ACC112 (cell line): ENCODE measurements at regions not wholly inside any gene's neighbourhood (a gene's known extent, or its start where the extent isn't known, plus 50 kb on each side); places are given as distances from the start of the nearest gene placed in this dataset.
"Not testable (repeated sequence)": the region's sequence is repeated elsewhere in the genome, so short reads cannot be mapped to it uniquely, and the experiment has no call there.

Experiments
- H2AFZ ChIP-seq: fragments of 200-600 bp; sonication (generic); one replicate; pipeline ENCODE4 v1.6.0; 2017; ENCODE audit warnings: antibody characterized with exemption, low read length; ENCODE audit not compliant: unreplicated experiment
- H3K27ac ChIP-seq: fragments of 200-600 bp; sonication (generic); 2 replicates; pipeline ENCODE4 v1.5.1; 2014; ENCODE audit warnings: low read depth, mild to moderate bottlenecking, antibody characterized with exemption, low read length, moderate library complexity
- H3K27me3 ChIP-seq: fragments of 200-600 bp; sonication (generic); 2 replicates; pipeline ENCODE4 v1.6.1; 2014; ENCODE audit warnings: mild to moderate bottlenecking, antibody characterized with exemption, low read length, moderate library complexity, mixed read lengths; ENCODE audit not compliant: insufficient read depth
- H3K36me3 ChIP-seq: fragments of 200-600 bp; sonication (generic); 2 replicates; pipeline ENCODE4 v1.6.1; 2016; ENCODE audit warnings: mild to moderate bottlenecking, antibody characterized with exemption, low read length, moderate library complexity, mixed read lengths; ENCODE audit not compliant: insufficient read depth
- H3K4me1 ChIP-seq: fragments of 200-600 bp; sonication (generic); one replicate; pipeline ENCODE4 v1.6.1; 2016; ENCODE audit warnings: low read length, mixed read lengths; ENCODE audit not compliant: insufficient read depth, unreplicated experiment, control insufficient read depth
- H3K4me3 ChIP-seq: fragments of 200-600 bp; sonication (generic); 2 replicates; pipeline ENCODE4 v1.5.1; 2014; ENCODE audit warnings: mild to moderate bottlenecking, low read depth, low read length
- H3K79me2 ChIP-seq: fragments of 200-600 bp; sonication (generic); one replicate; pipeline ENCODE4 v1.6.0; 2016; ENCODE audit warnings: low read length; ENCODE audit not compliant: control insufficient read depth, unreplicated experiment, insufficient read depth

DNA sequence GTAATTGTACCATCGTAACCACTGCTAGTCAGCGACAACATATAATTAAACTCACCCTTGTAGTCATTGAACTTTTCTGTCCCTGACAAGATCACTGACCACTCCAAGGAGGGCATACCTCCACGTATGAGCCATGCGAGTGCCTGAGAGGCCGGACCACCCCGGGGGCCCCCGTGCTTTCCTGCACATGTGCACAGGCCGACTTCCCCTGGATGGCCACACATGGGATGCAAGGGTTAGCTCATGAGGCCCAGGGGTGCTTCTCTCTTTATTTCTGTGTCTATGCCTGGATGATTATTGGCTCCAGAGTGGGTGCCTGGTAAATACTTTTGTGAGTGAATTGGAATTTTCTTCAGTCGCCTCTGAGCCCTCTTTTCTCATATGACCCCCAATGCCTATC, 82.8 kb upstream of the ZNF536 start:
- no peak overlapping the region for H3K27ac ChIP-seq
- H3K79me2 ChIP-seq: no peaks in the 10 kb centered on the region
- no peaks in the 10 kb centered on the region for H3K36me3 ChIP-seq
- no peaks in the 10 kb centered on the region for H3K27me3 ChIP-seq
- H2AFZ ChIP-seq: no peak overlapping the region
- H3K4me3 ChIP-seq: no peak overlapping the region
- H3K4me1 ChIP-seq: no peaks in the 10 kb centered on the region

DNA sequence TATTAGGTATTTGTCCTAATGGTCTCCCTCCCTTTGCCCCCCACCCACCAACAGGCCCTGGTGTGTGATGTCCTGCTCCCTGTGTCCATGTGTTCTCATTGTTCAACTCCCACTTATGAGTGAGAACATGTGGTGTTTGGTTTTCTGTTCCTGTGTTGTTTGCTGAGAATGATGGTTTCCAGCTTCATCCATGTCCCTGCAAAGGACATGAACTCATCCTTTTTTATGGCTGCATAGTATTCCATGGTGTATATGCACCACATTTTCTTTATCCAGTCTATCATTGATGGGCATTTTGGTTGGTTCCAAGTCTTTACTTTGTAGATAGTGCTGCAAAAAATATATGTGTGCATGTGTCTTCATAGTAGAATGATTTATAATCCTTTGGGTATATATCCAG, 81.4 kb upstream of the ZNF536 start:
- not testable (repeated sequence) for H3K79me2 ChIP-seq, H2AFZ ChIP-seq, H3K27me3 ChIP-seq, H3K4me3 ChIP-seq, H3K36me3 ChIP-seq, H3K4me1 ChIP-seq, H3K27ac ChIP-seq

DNA sequence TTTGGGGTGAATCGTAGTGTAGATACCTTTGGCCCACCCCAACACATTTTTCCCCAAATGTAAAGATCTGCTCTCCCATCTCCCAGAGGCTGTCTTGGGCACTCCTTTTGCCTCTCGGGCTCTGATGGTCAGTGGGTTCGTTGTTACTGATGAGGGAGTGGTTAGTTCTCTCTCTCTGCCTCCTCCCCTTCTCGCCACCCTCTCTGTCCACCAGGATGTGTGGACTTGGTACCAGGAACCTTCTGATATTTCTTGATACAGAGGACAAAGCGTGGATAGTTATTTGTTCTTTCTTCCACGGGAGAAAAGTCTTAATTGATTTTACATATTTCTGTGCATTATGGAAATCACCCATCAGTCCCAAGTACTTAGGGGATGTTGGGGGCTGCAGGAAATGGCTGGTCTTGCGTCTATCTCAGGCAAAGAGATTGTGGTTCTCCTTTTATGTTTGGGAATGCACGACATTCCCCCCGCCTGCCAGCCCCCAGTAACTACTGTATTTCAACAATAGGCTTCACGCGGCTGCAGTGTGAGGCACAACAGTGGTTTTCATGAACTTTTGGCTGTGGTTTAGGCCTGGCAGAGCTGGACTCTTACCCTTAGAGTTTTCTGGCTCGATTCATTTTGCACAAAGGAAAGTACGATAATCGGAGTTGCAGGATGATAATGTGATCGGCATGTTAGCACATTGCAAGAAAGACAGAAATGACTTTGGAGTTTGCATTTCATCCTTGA, 79.0 kb upstream of the ZNF536 start:
- Histone ChIP-seq H3K27me3 (no peaks in the 10 kb centered on the region), H3K27ac (no peak overlapping the region), H2AFZ (no peak overlapping the region), H3K4me3 (no peak overlapping the region), H3K79me2 (no peaks in the 10 kb centered on the region), H3K4me1 (no peaks in the 10 kb centered on the region), H3K36me3 (no peaks in the 10 kb centered on the region)

DNA sequence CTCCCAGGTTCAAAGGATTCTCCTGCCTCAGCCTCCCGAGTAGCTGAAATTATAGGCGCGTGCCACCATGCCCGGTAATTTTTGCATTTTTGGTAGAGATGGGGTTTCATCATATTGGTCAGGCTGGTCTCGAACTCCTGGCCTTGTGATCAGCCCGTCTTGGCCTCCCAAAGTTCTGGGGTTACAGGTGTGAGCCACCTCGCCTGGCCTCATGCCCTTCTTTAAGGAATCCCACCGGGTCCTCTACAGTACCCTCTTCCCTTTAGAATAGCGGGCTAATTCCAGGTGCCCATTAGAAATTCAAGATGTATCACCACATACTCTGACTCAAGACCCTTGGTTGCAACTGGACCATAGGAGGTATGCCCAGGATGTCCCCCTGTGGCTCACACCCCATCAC, 74.2 kb upstream of the ZNF536 start:
- H3K4me3 ChIP-seq: no peak overlapping the region
- no peaks in the 10 kb centered on the region for H3K27me3 ChIP-seq
- no peaks in the 10 kb centered on the region for H3K36me3 ChIP-seq
- H3K27ac ChIP-seq: no peak overlapping the region
- no peaks in the 10 kb centered on the region for H3K79me2 ChIP-seq
- H3K4me1 ChIP-seq: no peaks in the 10 kb centered on the region
- no peak overlapping the region for H2AFZ ChIP-seq

DNA sequence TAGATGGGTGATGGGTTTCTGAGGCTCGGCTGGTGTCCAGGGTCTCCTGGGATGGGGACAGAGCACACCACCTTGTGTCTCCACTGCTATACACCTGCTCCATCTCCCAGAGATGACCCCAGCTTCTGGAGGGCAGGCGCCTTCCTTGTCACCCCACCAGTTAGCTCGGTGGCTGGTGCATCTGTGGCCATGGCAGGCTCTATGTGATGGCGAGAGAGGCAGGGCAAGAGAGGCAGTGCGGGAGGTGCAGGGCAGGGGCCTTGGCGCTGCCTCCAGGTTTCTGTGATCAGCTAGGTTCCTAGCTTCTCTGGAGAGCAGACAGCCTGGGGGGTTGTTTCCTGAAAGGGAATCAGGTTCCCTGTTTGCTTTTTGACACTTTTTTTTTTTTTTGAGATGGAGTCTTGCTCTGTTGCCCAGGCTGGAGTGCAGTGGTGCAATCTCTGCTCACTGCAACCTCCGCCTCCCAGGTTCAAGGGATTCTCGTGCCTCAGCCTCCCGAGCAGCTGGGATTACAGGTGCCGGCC, 69.0 kb upstream of the ZNF536 start:
- Histone ChIP-seq H3K27me3 (no peaks in the 10 kb centered on the region), H3K27ac (no peak overlapping the region)

DNA sequence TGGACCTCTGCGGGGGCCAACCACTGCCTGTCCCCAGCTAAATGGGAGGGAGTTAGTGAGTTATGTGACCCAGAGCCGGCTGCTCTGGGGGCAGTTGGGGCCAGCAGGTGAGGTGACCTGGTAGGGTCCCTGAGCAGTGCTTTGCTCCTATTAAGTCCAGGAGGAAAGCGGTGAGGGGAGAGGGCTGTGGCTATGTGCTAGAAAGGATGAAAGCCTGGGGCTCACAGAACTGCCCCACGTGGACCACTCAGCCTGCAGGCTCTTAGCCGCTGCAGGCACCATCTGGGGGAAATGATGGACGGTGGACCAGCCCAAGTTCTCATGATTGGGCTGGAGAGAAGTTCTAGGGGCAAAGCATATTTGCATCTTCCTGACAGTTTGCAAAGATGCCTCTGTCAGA, 67.6 kb upstream of the ZNF536 start:
- Histone ChIP-seq H3K4me1 (no peaks in the 10 kb centered on the region), H3K79me2 (no peaks in the 10 kb centered on the region), H3K4me3 (no peak overlapping the region), H2AFZ (no peak overlapping the region), H3K36me3 (no peaks in the 10 kb centered on the region), H3K27me3 (no peaks in the 10 kb centered on the region), H3K27ac (no peak overlapping the region)

More for the DNA sequence above, 69.0 kb upstream of the ZNF536 start:
- H2AFZ ChIP-seq: no peak overlapping the region
- H3K36me3 ChIP-seq: no peaks in the 10 kb centered on the region
- H3K79me2 ChIP-seq: no peaks in the 10 kb centered on the region
- H3K4me1 ChIP-seq: no peaks in the 10 kb centered on the region
- H3K4me3 ChIP-seq: no peak overlapping the region

DNA sequence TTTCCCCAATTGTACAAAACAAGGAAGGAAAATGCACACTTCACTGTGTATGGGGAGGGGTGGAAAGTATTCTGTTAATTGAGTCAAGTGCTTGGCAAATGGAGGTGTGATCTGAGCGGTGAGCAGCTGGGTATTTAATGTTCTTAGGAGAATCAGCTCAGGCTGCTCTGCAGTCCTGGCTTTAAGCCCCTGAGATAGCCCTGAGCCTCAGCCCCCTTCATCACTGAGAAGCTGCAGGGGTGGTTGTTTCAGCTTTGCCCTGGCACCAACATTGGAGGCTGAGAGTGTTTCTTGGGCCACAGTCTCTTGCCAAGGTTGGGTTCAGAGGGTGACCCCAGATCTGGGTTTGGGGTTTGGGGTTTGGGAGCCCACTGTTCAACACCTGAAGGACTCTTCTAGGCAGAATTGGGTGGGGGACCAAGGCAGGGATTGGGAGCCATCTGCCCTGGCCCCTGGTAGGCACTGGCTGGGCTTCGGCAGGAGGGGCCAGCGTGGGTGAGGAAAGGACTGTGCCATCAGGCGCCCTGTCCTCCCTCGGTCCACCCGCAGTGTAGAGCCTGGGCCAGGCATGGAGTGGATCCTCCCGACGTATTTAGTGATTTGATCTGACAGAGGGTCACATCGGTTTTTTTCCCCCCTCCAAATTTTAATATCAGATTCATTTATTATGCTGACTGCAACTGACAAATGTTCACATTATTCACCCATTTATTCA, 66.7 kb upstream of the ZNF536 start:
- no peak overlapping the region for H3K4me3 ChIP-seq
- no peaks in the 10 kb centered on the region for H3K36me3 ChIP-seq
- H2AFZ ChIP-seq: no peak overlapping the region
- H3K4me1 ChIP-seq: no peaks in the 10 kb centered on the region
- H3K27me3 ChIP-seq: no peaks in the 10 kb centered on the region
- H3K27ac ChIP-seq: no peak overlapping the region
- no peaks in the 10 kb centered on the region for H3K79me2 ChIP-seq

DNA sequence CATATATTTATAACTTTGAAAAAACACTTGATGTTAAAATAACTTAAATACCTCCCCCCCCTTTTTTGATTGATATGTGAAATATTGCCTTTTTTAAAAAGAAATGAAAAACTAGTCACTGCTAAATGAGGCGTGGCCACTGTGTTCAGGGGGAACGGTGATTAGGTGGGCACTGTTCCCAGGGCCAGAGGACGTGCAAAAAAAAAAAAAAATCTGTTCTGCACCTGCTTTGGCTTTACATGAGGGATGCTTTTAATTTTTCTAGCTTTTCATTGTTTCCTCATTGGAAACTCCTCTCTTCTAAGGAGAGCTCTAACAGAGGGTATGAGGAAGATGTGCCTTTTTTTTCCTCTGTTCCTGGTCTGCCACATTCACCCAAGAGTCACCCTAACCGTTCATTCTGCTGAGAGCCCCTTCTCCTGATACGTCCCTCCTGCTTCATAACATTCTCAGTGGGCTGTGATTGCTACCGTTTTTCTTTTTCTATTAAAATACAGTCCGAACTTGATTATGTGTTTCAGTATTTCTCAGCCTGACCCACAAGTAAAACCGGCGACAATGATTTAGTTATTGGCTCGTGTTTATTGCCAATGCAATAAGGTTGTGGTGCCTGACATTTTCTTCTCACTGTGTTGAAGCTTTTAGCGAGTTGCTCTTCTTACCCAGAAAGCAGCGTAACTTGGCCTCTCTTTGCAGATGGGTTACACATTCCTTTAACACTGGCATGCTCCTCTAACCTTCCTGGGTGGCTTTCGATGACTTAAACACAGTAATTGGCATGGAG, 64.8 kb upstream of the ZNF536 start:
- Histone ChIP-seq H3K27ac (no peak overlapping the region), H3K79me2 (no peaks in the 10 kb centered on the region), H2AFZ (no peak overlapping the region), H3K27me3 (no peaks in the 10 kb centered on the region), H3K36me3 (no peaks in the 10 kb centered on the region), H3K4me3 (no peak overlapping the region), H3K4me1 (no peaks in the 10 kb centered on the region)

DNA sequence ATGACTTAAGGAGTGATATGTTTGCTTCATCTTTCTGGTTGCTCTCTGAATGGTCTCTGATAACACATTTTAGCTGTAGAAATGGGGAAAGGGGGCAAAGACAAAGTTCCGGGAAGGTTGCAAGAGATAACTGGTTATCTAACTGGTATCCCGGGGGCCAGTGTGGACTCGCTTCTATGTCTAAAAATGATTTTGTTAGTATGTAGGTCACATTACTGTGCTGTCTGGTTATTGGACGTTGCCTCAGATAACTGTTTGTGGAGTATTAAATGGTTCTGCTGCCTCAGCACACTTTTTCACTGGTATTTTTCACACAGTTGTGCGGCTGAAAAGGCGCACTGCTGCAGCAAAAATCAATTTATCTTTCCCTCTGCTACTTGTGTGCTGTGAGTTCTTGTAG, 63.0 kb upstream of the ZNF536 start:
- Histone ChIP-seq H3K36me3 (no peaks in the 10 kb centered on the region), H3K4me3 (no peak overlapping the region), H3K27ac (no peak overlapping the region), H3K79me2 (no peaks in the 10 kb centered on the region), H3K4me1 (no peaks in the 10 kb centered on the region), H2AFZ (no peak overlapping the region), H3K27me3 (no peaks in the 10 kb centered on the region)

DNA sequence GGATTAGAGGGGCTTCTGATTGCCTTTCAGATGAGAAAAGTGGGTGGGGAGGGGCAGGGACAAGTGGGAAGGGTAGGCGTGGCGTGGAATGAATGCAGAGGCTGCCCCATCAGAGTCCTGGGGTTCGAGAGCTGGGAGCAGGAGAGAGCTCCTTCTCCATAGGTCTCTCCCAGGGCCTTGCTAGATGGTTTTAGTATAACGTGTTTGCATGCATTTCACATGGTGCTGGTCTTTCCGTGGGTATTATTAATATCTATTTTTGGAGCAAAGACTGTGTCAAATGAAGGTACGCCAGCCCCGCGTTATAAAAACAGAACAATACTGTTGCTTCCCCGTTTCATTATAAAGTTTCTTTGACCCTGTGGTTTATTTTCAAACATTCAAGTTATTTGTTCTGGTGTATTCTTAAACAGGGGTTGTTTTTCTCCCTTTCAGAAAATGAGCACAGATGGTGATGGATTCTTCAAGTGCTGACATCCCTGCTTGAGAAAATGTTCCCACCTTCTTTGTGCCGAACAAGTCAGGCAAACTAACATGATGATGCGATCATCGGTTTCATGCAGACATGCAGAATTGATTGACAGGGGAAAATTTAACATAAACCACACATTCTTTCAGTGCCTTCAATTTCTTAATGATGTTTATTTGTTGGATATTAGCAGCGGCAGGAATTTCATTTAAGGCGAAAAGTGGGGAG, 62.1 kb upstream of the ZNF536 start:
- Histone ChIP-seq H3K79me2 (no peaks in the 10 kb centered on the region), H3K36me3 (no peaks in the 10 kb centered on the region), H3K27ac (no peak overlapping the region), H3K4me1 (no peaks in the 10 kb centered on the region), H3K27me3 (no peaks in the 10 kb centered on the region), H2AFZ (no peak overlapping the region), H3K4me3 (no peak overlapping the region)
